ENCODE measurements at regions not wholly inside any gene's neighbourhood (a gene's known extent, or its start where the extent isn't known, plus 50 kb on each side); places are given as distances from the start of the nearest gene placed in this dataset.

- TF ChIP-seq CTCF (conservative IDR thresholded peaks at IDR 0.05 in 1 of 2, IDR thresholded peaks at IDR 0.05 in 1 of 2; ENCODE audit: extremely low read depth in 1 of 2, insufficient read depth in 1 of 2, low read depth in 1 of 2, low read length in 2 of 2) (no peak), EZH2 (IDR thresholded peaks at IDR 0.05; ENCODE audit: borderline replicate concordance, low read length) (no peak)
These were observed 76.2 kb upstream of the UNC5C start for GRCh38 chr4:95625020-95625419.
